RWPE1 (cell line): ENCODE measurements at regions not wholly inside any gene's neighbourhood (a gene's known extent, or its start where the extent isn't known, plus 50 kb on each side); places are given as distances from the start of the nearest gene placed in this dataset.
A peak's percentile ranks its signal among the peaks of the same experiment; 100 is the strongest.

Experiments
- CTCF ChIA-PET: fragments of 350-600 bp; sonication (Branson Sonifier 250); formaldehyde crosslinking; extraction: SDS; loops from one replicate; lab custom pipeline; 2021; lab: Yijun Ruan, JAX
- POLR2A ChIA-PET: fragments of 400-600 bp; formaldehyde crosslinking; extraction: SDS; loops from one replicate; lab custom pipeline; 2020; ENCODE audit warnings: antibody characterized with exemption; ENCODE audit not compliant: low non-redundant PET; lab: Yijun Ruan, JAX
- DNase-seq: peaks from one replicate; pipeline ENCODE4 v3.0.0; 2012; ENCODE audit warnings: low spot score
- H3K27ac ChIP-seq: fragments of 450-650 bp; 2 replicates; pipeline ENCODE4 v1.5.1; 2017
- CTCF ChIP-seq: fragments of 450-650 bp; conservative IDR thresholded peaks from 2 replicates; pipeline ENCODE4 v1.5.1; 2017; ENCODE audit warnings: low read depth, mild to moderate bottlenecking

- DNase-seq: no peak
- H3K27ac ChIP-seq: no peak overlapping the region
- CTCF ChIA-PET: no interaction called here
- no peak for TF ChIP-seq CTCF
- POLR2A ChIA-PET: no interaction called here
These were observed 649.8 kb downstream of the DHX35 start for GRCh38 chr20:39611901-39612300.

GRCh38 chr20:39607141-39607540, 645.0 kb downstream of the DHX35 start:
- POLR2A ChIA-PET: no interaction called here
- CTCF ChIA-PET: no interaction called here
- no peak for DNase-seq
- no peak for TF ChIP-seq CTCF
- H3K27ac ChIP-seq: no peak overlapping the region

- H3K27ac ChIP-seq: no peak overlapping the region
- DNase-seq: peak; percentile 44
- CTCF ChIA-PET: interaction anchor here (0.6 to 0.7 kb wide), 2 partner anchors 17 to 171 kb away, joined by 3 to 6 read pairs; no protein-coding TSS in a partner anchor
- POLR2A ChIA-PET: no interaction called here
- no peak for TF ChIP-seq CTCF
These were observed 643.8 kb downstream of the DHX35 start for GRCh38 chr20:39605908-39606307.

- ChIA-PET CTCF (interaction anchor here (0.6 kb wide), 1 partner anchor 170 kb away, joined by 6 read pairs; no protein-coding TSS in a partner anchor), POLR2A (no interaction called here)
- no peak for TF ChIP-seq CTCF
- H3K27ac ChIP-seq: no peak overlapping the region
- DNase-seq: no peak
These were observed 643.2 kb downstream of the DHX35 start for GRCh38 chr20:39605361-39605760.

GRCh38 chr20:39603219-39603618, 641.1 kb downstream of the DHX35 start:
- ChIA-PET POLR2A (no interaction called here), CTCF (interaction anchor here (0.5 to 0.6 kb wide), 2 partner anchors 25 to 75 kb away, joined by 3 to 4 read pairs; no protein-coding TSS in a partner anchor)
- DNase-seq: no peak
- H3K27ac ChIP-seq: no peak overlapping the region
- no peak for TF ChIP-seq CTCF

- POLR2A ChIA-PET: no interaction called here
- CTCF ChIA-PET: interaction anchor here (0.5 to 0.9 kb wide), 2 partner anchors 25 to 61 kb away, joined by 4 read pairs; no protein-coding TSS in a partner anchor
- DNase-seq: no peak
- no peak overlapping the region for H3K27ac ChIP-seq
- no peak for TF ChIP-seq CTCF
These were observed 640.5 kb downstream of the DHX35 start for GRCh38 chr20:39602649-39603048.

GRCh38 chr20:39600871-39601270, 638.7 kb downstream of the DHX35 start:
- TF ChIP-seq CTCF: no peak
- CTCF ChIA-PET: no interaction called here
- H3K27ac ChIP-seq: no peak overlapping the region
- POLR2A ChIA-PET: no interaction called here
- no peak for DNase-seq
